ENCODE measurements at regions not wholly inside any gene's neighbourhood (a gene's known extent, or its start where the extent isn't known, plus 50 kb on each side); places are given as distances from the start of the nearest gene placed in this dataset.

GRCh38 chr2:60168247-60168646, 385.2 kb downstream of the BCL11A start:
- no peak for TF ChIP-seq CTCF (IDR thresholded peaks at IDR 0.05; ENCODE audit: insufficient read depth, low read length, poor library complexity, severe bottlenecking)
- TF ChIP-seq EZH2phosphoT487 (conservative IDR thresholded peaks at IDR 0.05; ENCODE audit: low read length): no peak
